ENCODE measurements at regions not wholly inside any gene's neighbourhood (a gene's known extent, or its start where the extent isn't known, plus 50 kb on each side); places are given as distances from the start of the nearest gene placed in this dataset.
A peak's percentile ranks its signal among the peaks of the same experiment; 100 is the strongest.

DNA sequence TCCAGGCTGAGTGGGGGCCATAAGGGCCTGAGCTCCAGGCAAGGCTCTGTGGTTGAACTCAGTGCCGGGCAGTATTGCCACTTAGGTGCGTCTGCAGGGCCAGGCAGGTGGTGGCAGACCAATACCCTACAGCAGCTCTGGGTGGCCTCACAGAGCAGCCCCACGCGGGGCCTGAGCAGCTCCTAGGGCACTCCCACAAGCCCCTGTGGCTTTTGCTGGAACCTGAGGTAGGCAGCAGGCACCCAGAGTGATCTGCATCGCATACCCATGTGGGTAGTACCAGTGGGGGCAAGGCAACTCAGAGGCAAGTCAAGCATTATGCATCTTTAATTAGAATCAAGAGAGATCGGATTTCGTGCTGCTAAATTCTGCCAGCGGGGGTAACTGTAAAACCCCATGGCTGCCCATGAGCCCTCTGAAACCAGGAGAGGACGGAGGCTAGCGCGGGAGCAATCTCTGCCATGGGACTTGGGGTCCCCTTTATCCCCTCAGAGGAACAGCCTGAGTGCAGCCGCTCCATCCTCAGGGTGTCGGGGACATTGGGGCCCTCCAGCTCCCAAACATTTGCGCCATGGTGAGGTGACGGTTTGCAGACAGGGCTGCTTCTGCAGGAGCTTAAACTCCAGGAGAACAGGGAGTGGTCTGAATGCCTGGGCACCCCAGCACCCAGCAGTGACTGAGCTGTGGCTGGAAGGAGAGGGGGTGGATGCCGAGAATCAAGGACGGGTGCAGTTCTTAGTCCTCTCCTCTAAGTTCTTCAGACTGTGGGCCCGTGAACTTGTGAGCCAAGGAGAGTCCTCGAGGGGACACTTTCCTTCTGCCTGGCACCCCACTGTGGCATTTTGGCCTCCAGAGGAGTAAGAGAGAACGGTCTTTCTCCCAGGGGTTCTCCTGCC, 62.4 kb upstream of the PCSK6 start:
- DNase-seq (ENCODE audit: low read depth in 2 of 2), result no peak

DNA sequence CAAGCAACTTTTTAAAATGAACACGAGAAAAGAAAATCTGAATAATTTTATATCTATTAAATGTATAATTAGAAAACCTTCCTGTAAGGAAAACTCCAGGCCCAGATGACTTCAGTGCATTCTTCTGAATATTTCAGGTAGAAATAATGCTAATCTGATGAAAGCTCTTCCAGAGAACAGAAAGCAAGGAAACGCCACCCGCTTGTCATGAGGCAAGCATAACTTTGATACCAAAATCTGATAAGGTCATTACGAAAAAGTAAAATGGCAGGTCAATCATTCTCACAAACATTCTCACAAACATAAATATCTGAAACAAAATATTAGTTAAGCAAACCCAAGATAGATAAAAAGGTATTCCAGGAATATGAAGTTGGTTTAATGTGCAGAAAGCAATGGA, 60.6 kb upstream of the PCSK6 start:
- no peak for DNase-seq (ENCODE audit: low read depth in 2 of 2)

DNA sequence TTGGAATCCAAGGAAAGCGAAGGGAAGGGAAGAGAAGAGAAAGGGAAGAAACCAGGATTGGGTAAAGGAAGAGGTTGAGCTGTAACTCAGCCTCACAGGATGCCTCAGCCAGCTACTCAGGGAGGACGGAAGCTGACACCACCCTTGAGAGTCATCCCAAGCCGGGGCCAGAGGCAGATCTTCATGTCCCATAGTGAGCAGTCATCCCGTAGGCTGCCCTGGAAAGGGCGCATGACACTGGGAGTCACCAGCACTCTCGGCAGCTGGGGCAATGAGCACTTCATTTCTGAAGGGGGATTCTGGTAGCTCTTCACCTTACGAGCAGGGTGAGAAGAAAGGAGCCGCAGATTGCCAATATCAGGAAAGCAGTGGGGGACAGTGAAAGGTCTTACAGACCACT, 60.1 kb upstream of the PCSK6 start:
- DNase-seq (ENCODE audit: low read depth in 2 of 2), result no peak

DNA sequence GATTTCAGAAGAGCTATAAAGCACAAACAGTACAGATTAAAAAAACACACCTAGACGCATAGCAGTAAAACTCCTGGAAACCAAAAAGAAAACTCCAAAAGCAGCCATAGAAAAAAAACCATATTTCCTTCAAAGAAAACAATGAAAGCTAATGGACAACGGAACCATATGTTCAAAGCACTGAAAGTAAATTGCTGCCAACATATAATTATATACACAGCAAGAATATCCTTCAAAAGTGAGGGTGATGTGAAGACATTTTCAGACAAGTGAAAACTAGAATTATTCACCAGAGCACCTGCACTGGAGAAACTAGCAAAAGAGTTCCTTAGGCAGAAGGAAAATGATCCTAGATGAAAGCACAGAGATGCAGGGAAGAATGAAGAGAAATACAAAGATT, 58.2 kb upstream of the PCSK6 start:
- DNase-seq (ENCODE audit: low read depth in 2 of 2), result no peak

DNA sequence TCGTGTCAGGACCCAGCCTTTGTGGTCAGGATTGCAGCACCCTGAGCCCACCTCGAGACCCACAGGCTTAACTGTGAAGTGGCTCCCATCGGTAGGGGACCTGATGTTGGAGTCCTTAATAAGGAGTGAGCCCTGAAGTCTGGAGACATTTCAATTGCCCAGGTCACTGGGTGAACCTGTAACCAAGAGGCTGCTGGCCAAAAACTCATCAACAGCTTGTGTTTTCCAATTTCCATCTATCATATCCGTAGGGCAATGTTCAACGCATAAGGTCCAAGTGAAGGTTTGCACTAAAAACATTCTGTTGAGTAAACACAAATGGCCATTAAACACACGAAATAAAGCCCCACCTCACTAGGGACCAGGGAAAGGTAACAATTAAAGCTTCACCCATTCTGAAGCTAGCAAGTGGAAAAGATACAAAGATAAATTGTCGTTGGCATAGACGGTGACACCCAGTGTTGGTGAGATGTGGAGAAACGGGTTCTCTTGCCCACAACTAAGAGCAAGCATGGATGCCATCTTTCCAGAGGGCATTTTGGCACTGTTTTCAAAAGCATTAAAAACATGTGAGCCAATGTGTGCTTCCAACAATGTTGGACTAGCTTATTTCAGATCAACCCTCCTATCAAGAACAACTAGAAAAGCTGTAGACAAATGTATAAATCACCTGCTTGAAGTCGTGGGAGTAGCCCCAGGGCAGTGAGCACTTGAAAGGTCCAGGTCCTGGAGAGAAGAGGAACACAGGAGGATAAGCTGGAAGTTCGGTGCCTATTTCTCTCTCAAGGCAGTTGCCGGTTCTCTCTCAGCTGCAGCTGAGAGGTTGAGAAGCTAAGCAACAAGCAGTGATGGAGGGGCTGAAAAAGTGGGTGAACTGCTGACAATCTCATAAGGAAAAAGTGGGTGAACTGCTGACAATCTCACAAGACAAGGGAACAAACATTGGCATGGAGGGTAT, 56.3 kb upstream of the PCSK6 start:
- no peak for DNase-seq (ENCODE audit: low read depth in 2 of 2)

DNA sequence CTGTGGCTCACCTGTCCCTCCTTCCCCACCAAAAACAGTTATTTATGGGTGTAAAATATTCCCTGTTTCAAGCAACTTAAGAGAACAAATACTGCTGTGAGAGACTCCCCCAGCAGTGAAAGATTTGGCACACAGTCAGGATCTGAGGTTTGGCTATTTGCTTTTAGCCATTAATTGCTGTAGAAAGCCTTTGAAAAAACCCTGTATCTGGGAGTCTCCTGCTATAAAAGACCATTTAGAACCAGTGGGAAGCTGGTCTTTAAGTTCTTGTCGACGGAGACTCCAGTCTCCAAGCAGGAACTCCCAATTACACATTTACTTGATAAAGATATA, 55.1 kb upstream of the PCSK6 start:
- DNase-seq (ENCODE audit: low read depth in 2 of 2), result no peak

DNA sequence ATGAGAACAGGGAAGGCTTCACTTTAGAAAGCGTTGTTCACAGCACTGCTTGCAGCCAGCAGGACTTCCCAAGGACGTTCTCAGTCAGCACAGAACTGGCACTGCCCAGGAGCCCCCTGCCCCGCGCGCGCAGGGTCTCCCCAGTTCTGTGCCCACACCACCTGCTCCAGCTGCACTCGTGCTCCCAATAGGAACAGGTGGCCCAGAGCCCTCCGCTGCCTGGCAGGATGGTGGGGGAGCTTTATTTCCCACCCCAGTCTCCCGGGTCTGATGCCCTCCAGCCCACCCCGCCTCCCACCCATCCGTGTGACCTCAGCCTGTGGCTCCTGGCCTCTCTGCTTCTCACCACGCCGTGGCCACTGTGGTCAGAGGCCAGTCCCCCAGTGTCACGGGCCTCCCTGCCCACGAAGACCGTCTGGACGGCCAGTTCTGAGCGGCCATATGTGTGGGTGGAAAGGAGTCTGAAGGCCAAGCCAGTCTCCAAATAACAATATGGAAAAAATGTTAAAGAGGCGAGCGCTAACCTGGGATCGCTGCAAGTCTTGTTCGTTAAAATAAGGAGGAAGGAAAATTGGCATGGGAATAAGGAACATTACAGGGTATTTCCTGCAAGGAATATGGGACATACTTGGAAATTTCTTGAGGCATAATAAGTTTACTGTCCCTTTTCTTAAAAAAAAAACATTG, 54.6 kb upstream of the PCSK6 start:
- no peak for DNase-seq (ENCODE audit: low read depth in 2 of 2)

DNA sequence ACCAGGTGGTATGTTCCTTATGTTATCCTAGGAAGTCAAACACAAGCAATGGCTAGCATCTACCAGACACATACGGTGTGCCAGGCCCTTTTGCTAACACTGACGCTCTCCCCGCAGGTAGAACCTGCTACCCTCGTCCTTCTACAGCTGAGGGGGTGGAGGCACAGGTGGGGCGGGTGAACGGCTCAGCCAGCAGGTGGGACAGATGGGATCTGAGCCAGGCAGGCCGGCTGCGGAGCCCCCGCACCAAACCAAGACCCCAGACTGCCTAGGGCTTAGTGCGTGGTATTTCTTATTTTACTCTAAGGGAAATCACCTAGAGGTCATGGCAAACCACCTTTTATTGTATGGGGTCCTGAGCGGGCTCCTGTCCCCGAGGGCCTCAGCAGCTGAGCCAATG, 53.9 kb upstream of the PCSK6 start:
- DNase-seq (ENCODE audit: low read depth in 2 of 2), result no peak

DNA sequence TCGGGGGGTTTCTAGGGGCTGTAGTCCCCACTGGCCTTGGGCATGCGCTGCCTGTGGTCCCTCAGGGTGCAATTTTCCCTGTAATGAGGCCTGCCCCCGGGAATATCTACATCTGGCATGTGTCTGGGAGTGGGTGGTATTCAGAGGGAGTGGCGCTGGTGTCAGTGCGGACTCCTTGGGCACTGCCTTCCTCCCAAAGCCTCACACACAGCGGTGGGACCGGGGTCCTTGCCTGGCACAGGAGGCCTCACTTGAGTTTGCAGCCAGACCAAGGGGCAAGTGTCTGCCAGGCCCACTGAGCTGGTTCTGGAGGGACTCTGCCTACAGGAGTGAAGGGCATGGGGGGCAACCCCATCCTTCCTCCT, 53.5 kb upstream of the PCSK6 start:
- DNase-seq (ENCODE audit: low read depth in 2 of 2), result no peak

DNA sequence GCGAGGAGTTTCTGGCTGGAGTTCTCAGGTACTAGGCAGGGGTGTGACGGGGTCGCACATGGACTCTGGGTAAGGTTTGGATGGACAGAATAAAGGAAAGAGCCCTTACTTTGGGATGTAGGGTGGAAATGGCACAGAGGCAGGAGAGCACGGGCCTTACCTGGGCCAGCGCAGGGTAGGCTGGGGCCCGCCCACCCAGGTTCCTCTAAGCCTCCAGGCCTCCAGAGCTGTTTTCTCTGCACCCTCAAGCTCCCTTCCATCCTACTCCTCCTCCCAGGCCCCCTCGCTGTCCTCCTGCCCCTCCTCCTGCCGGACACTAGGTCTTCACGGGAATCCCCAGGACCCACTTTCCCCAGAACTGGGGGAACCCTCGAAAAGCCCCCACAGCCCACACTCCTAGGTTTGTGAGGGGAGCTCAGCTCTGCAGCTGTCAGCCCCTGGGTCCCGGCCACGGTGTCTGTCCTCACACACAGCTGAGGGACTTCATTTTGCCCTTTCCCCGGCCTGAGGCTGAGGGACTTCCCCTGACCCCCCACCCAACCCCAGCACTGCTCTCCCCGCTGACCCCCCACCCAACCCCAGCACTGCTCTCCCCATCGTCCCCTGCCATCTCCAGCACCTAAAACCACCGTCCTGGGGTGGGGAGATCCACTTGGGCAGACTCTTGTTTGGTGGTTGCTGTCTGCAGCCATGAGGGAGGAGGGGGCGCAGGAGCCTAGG, 53.0 kb upstream of the PCSK6 start:
- DNase-seq (ENCODE audit: low read depth in 2 of 2), result peak in 1 of 2 donors; percentile 28

DNA sequence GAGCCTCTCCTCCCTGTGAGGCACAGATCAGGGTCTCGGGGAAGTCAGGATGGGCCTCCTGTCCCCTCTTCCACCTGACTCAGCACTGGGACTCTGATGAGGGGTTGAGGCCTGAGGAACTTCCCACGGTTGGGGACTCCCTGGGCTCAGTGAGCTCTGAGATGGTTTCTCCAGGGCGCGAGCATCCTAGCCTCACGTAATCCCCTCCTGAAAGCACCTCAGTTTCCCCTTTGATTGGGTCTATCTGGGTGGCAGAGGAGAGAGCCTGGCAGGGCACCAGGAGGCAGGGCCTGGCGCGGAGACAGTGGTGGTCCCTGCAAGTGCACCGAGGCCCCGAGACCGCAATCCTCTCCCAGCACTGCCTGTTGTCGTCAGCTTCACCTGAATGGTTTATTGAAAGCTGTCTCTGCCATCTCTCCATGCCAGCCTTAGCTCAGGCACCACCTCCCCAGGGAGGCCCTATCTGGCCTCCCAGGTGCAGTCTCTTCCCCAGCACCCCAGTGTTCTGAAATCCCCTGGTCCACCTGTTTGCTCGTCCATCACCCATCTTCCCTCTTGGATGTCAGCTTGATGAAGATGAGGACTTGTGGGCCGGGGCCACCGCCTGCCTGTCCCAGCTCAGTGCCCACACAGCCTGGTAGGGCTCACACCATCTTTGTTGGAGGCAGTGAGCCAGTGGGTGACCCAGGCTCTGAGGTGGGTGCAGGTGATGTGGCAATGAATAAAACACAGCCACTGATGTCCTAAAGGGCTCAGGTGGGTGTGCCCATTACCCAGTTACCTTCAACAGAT, 52.2 kb upstream of the PCSK6 start:
- DNase-seq (ENCODE audit: low read depth in 2 of 2), result no peak

DNA sequence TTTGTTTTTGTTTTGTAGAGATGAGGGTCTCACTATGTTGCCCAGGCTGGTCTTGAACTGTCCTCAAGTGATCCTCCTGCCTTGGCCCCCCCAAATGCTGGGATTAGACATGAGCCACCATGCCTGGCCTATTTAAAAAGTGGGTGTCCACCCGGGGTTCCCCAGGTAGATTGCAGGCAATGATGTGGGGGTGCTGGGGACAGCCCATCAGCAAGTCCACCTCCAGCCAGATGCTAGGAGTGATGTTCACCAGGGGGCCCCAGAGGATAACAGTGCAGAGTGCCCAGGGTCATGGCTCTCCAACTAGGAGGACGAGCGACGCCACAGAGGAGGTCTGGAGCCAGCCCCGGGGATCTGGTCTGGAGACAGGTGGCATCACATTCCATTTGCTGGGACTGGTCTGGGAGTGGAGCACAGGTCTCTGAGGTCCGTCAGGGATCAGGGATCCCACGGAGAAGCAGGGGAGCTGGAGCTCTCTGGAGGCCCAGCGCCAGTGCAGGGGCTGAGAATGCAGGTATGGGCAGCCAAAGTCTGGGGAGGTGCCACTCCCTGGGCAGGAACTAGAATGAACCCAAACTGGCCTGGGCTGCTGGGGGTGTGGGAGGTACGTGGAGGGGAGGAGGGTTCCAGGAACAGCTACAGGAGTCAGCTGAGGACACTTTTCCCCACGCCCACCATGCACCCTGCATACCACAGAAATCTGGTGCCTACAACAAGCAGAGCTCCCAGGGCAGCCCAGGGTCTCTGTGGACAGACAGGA, 51.2 kb upstream of the PCSK6 start:
- DNase-seq (ENCODE audit: low read depth in 2 of 2), result peak in 1 of 2 donors; percentile 13

DNA sequence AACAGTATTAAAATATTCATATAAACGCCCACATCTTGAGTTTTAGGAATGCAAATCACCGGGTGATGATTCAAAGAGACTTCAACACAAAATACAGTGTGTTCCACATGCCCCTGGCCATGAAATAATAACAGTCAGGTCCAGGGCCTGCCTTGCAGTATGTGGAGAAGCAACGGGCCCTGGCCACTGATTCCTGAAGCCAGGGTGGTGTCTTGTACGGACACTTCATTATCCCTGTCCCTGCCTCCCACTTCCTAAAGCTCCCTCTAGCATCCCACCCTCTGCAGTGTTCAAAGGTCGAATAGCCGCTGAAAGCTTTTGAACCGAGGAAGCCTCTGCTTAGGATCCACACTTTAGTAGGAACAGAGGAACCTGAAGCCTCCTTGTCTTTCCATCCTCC, 50.4 kb upstream of the PCSK6 start:
- DNase-seq (ENCODE audit: low read depth in 2 of 2), result no peak

DNA sequence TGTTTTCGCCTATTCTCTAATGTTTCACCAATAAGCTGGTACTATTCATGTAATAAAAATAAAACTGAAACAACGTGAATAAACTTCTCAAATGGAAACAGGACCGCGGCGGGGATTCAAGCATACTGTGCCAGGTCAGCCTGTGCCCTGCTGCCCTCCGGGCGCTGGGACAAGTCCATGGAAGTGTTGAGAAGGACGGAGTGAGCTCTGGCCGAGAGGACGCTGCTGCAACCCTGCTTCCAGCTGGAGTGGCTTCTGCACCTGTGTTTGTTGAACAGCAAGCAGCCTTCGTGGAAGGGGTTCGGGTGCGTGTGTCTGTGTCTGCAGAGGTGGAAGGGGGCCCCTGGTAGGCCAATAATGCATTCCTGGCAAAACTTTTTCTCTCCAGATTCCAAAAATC, 50.0 kb upstream of the PCSK6 start:
- no peak for DNase-seq (ENCODE audit: low read depth in 2 of 2)
